Mesenchymal stem cell (in vitro differentiated cells and primary cell): ENCODE measurements at regions not wholly inside any gene's neighbourhood (a gene's known extent, or its start where the extent isn't known, plus 50 kb on each side); places are given as distances from the start of the nearest gene placed in this dataset.

Experiments
- DNase-seq: peaks from one replicate; pipeline ENCODE4 v3.0.0-alpha.2; 2013
- H2AFZ ChIP-seq: one replicate; pipeline ENCODE4 v1.6.1; 2013; ENCODE audit warnings: low read depth, mild to moderate bottlenecking, control low read depth, inconsistent platforms, low read length, moderate library complexity
- H2AK5ac ChIP-seq: 2 replicates; pipeline ENCODE4 v1.6.1; 2013; ENCODE audit warnings: low read length, moderate library complexity, mild to moderate bottlenecking, inconsistent platforms; ENCODE audit not compliant: severe bottlenecking
- H2BK120ac ChIP-seq: one replicate; pipeline ENCODE4 v1.6.1; 2013; ENCODE audit warnings: low read depth, mild to moderate bottlenecking, inconsistent platforms, low read length, moderate library complexity
- H2BK12ac ChIP-seq, 2 experiments: one replicate each; pipeline ENCODE4 v1.6.1; 2013; ENCODE audit warnings: inconsistent platforms in 2 of 2, low read length in 2 of 2, mild to moderate bottlenecking in 2 of 2, moderate library complexity in 2 of 2, control low read depth in 1 of 2
- H2BK15ac ChIP-seq: one replicate; pipeline ENCODE4 v1.6.1; 2013; ENCODE audit warnings: mild to moderate bottlenecking, low read depth, inconsistent platforms; ENCODE audit not compliant: poor library complexity, severe bottlenecking
- H2BK5ac ChIP-seq: 2 replicates; pipeline ENCODE4 v1.6.1; 2013; ENCODE audit warnings: low read depth, mild to moderate bottlenecking, low read length, control low read depth, inconsistent platforms; ENCODE audit not compliant: poor library complexity, severe bottlenecking
- H3K14ac ChIP-seq, 2 experiments: one replicate each; pipeline ENCODE4 v1.6.1; 2013; ENCODE audit warnings: inconsistent platforms in 2 of 2, low read length in 2 of 2, control low read depth in 1 of 2, mild to moderate bottlenecking in 1 of 2, moderate library complexity in 1 of 2
- H3K18ac ChIP-seq, 2 experiments: one replicate each; pipeline ENCODE4 v1.6.1; 2013; ENCODE audit warnings: inconsistent platforms in 2 of 2, low read length in 2 of 2, control low read depth in 1 of 2, low read depth in 1 of 2, mild to moderate bottlenecking in 1 of 2
- H3K23ac ChIP-seq, 2 experiments: one replicate each; pipeline ENCODE4 v1.6.1; 2013; ENCODE audit warnings: inconsistent platforms in 2 of 2, low read length in 2 of 2, mild to moderate bottlenecking in 2 of 2, moderate library complexity in 2 of 2, control low read depth in 1 of 2
- H3K27ac ChIP-seq: 2 replicates; pipeline ENCODE4 v1.5.1; 2013; ENCODE audit warnings: mild to moderate bottlenecking, moderate library complexity, low read length, control low read depth, inconsistent platforms; ENCODE audit not compliant: poor library complexity, severe bottlenecking
- H3K27me3 ChIP-seq, 2 experiments: 2 replicates each; pipeline versions ENCODE4 v1.6.1 to v1.7.0; 2013; ENCODE audit warnings: low read length in 2 of 2, mild to moderate bottlenecking in 2 of 2, moderate library complexity in 2 of 2, control low read depth in 1 of 2, inconsistent platforms in 1 of 2; ENCODE audit not compliant: control insufficient read depth in 1 of 2, insufficient read depth in 1 of 2
- H3K36me3 ChIP-seq, 2 experiments: 2 replicates each; pipeline versions ENCODE4 v1.6.1 to v1.7.0; 2013; ENCODE audit warnings: low read length in 2 of 2, control low read depth in 1 of 2, inconsistent platforms in 1 of 2, low read depth in 1 of 2, mild to moderate bottlenecking in 1 of 2; ENCODE audit not compliant: insufficient read depth in 2 of 2, control insufficient read depth in 1 of 2
- H3K4ac ChIP-seq, 2 experiments: one replicate each; pipeline ENCODE4 v1.6.1; 2013; ENCODE audit warnings: inconsistent platforms in 2 of 2, low read length in 2 of 2, mild to moderate bottlenecking in 2 of 2, moderate library complexity in 2 of 2, control low read depth in 1 of 2, low read depth in 1 of 2
- H3K4me1 ChIP-seq: 2 replicates; pipeline ENCODE4 v1.6.1; 2013; ENCODE audit warnings: low read depth, low read length, control low read depth; ENCODE audit not compliant: control insufficient read depth, insufficient read depth
- H3K4me2 ChIP-seq: 2 replicates; pipeline ENCODE4 v1.6.1; 2013; ENCODE audit warnings: low read length, mild to moderate bottlenecking, inconsistent platforms; ENCODE audit not compliant: poor library complexity, severe bottlenecking
- H3K4me3 ChIP-seq, 2 experiments: 2 replicates each; pipeline versions ENCODE4 v1.5.1 to v1.7.0; 2013; ENCODE audit warnings: low read length in 2 of 2, mild to moderate bottlenecking in 2 of 2, control low read depth in 1 of 2, low read depth in 1 of 2; ENCODE audit not compliant: insufficient read depth in 1 of 2
- H3K79me1 ChIP-seq: replicated peaks from 2 replicates; pipeline ENCODE4 v1.6.1; 2013; ENCODE audit warnings: mild to moderate bottlenecking, control low read depth, low read length, inconsistent platforms; ENCODE audit not compliant: poor library complexity, severe bottlenecking
- H3K9ac ChIP-seq: 2 replicates; pipeline ENCODE4 v1.7.0; 2013; ENCODE audit warnings: mild to moderate bottlenecking, low read length, moderate library complexity
- H3K9me3 ChIP-seq: 2 replicates; pipeline ENCODE4 v1.7.0; 2013; ENCODE audit warnings: mild to moderate bottlenecking, low read length; ENCODE audit not compliant: control insufficient read depth
- H4K8ac ChIP-seq: one replicate; pipeline ENCODE4 v1.6.1; 2013; ENCODE audit warnings: inconsistent platforms, mild to moderate bottlenecking, low read length, moderate library complexity
- H4K91ac ChIP-seq: one replicate; pipeline ENCODE4 v1.6.1; 2013; ENCODE audit warnings: mild to moderate bottlenecking, low read length, inconsistent platforms
- WGBS: methylation state at CpG from one replicate; pipeline ENCODE4 v1.1.7; 2013; ENCODE audit warnings: mixed read lengths; 5-methylcytosine and 5-hydroxymethylcytosine counted together

GRCh38 chr10:3290550-3290949, 118.0 kb upstream of the PITRM1 start:
- Histone ChIP-seq H3K9me3 (no peaks in the 10 kb centered on the region), H2BK12ac (no peak overlapping the region), H2BK120ac (no peak overlapping the region), H3K4ac (no peak overlapping the region), H3K14ac (no peak overlapping the region), H3K36me3 (no peaks in the 10 kb centered on the region), H3K23ac (no peak overlapping the region), H3K9ac (no peak overlapping the region), H3K27me3 (peaks cover 3 to 16% of the 10 kb centered on the region in 2 experiments), H2BK5ac (no peak overlapping the region), H3K4me2 (no peak overlapping the region), H3K18ac (no peak overlapping the region), H2AFZ (no peak overlapping the region), H4K8ac (no peak overlapping the region), H4K91ac (no peak overlapping the region), H3K4me1 (peaks cover 7% of the 10 kb centered on the region), H3K79me1 (no peaks in the 10 kb centered on the region), H2BK15ac (no peak overlapping the region), H3K27ac (no peak overlapping the region), H2AK5ac (no peak overlapping the region), H3K4me3 (no peak overlapping the region)
- 85% methylated on average over 12 of the region's 12 CpGs for WGBS
- DNase-seq = no peak

- no peak overlapping the region for H3K27ac ChIP-seq
- H3K27me3 ChIP-seq = peaks cover 3 to 16% of the 10 kb centered on the region in 2 experiments
- DNase-seq = no peak
- H2AK5ac ChIP-seq = no peak overlapping the region
- H3K4me1 ChIP-seq = peaks cover 5% of the 10 kb centered on the region
- no peak overlapping the region for H3K23ac ChIP-seq
- no peak overlapping the region for H3K4me3 ChIP-seq
- H3K4me2 ChIP-seq = no peak overlapping the region
- no peak overlapping the region for H2AFZ ChIP-seq
- no peak overlapping the region for H3K9ac ChIP-seq
- WGBS = 92% methylated on average over 25 of the region's 42 CpGs
- no peak overlapping the region for H2BK120ac ChIP-seq
- no peak overlapping the region for H2BK12ac ChIP-seq
- no peaks in the 10 kb centered on the region for H3K9me3 ChIP-seq
- H2BK15ac ChIP-seq = no peak overlapping the region
- no peak overlapping the region for H4K8ac ChIP-seq
- no peak overlapping the region for H3K4ac ChIP-seq
- H3K79me1 ChIP-seq = no peaks in the 10 kb centered on the region
- H4K91ac ChIP-seq = peak overlapping the region; percentile 34
- no peaks in the 10 kb centered on the region for H3K36me3 ChIP-seq
- H3K18ac ChIP-seq = no peak overlapping the region
- H3K14ac ChIP-seq = no peak overlapping the region
- no peak overlapping the region for H2BK5ac ChIP-seq
Measured at GRCh38 chr10:3287572-3288445, 115.2 kb upstream of the PITRM1 start.

GRCh38 chr10:3282674-3283017, 110.1 kb upstream of the PITRM1 start:
- no CpG with 5 or more reads among the region's 1 CpG for WGBS
- Histone ChIP-seq H2BK15ac (no peak overlapping the region), H2BK5ac (no peak overlapping the region), H3K4me3 (no peak overlapping the region), H3K27me3 (peaks cover 3 to 9% of the 10 kb centered on the region in 2 experiments), H3K9ac (no peak overlapping the region), H4K8ac (no peak overlapping the region), H2BK12ac (no peak overlapping the region), H3K9me3 (no peaks in the 10 kb centered on the region), H3K27ac (no peak overlapping the region), H2AFZ (no peak overlapping the region), H2BK120ac (no peak overlapping the region), H3K23ac (no peak overlapping the region), H3K18ac (no peak overlapping the region), H3K36me3 (no peaks in the 10 kb centered on the region), H4K91ac (no peak overlapping the region), H3K4me2 (no peak overlapping the region), H3K79me1 (no peaks in the 10 kb centered on the region), H3K4ac (no peak overlapping the region), H3K14ac (no peak overlapping the region), H2AK5ac (no peak overlapping the region), H3K4me1 (no peaks in the 10 kb centered on the region)
- no peak for DNase-seq

- Histone ChIP-seq H2BK5ac (no peak overlapping the region), H3K9ac (no peak overlapping the region), H2BK120ac (no peak overlapping the region), H3K4ac (no peak overlapping the region), H2AFZ (no peak overlapping the region), H3K36me3 (no peaks in the 10 kb centered on the region), H3K27ac (no peak overlapping the region), H2BK15ac (no peak overlapping the region), H2BK12ac (no peak overlapping the region), H4K91ac (no peak overlapping the region), H4K8ac (no peak overlapping the region), H3K4me1 (no peaks in the 10 kb centered on the region), H3K23ac (no peak overlapping the region), H3K14ac (no peak overlapping the region), H3K9me3 (no peaks in the 10 kb centered on the region), H3K4me3 (no peak overlapping the region), H3K18ac (no peak overlapping the region), H3K4me2 (no peak overlapping the region), H3K27me3 (peaks cover 0 to 5% of the 10 kb centered on the region in 2 experiments), H2AK5ac (no peak overlapping the region), H3K79me1 (no peaks in the 10 kb centered on the region)
- DNase-seq = no peak
- 88% methylated on average over 5 of the region's 7 CpGs for WGBS
Measured at GRCh38 chr10:3281941-3282673, 109.5 kb upstream of the PITRM1 start.
